Kidney (tissue), 13 donors: ENCODE measurements at regions not wholly inside any gene's neighbourhood (a gene's known extent, or its start where the extent isn't known, plus 50 kb on each side); places are given as distances from the start of the nearest gene placed in this dataset.
"Not testable (repeated sequence)": the region's sequence is repeated elsewhere in the genome, so short reads cannot be mapped to it uniquely, and the experiment has no call there.

ENCODE experiments used
- DNase-seq, 5 donors: peaks; one replicate each; pipeline ENCODE4 v3.0.0-alpha.2; 2013 to 2020
- FAIRE-seq: peaks from 2 replicates; lab custom pipeline; 2012; peaks lifted over from hg19 to GRCh38; lab: Jason Lieb, UNC
- H3K27ac ChIP-seq, 2 donors: one replicate each; pipeline ENCODE4 v1.7.0; 2013; ENCODE audit warnings: low read depth in 2 of 2, low read length in 2 of 2, inconsistent platforms in 1 of 2
- H3K27me3 ChIP-seq: one replicate; pipeline ENCODE4 v1.7.1; 2013; ENCODE audit warnings: low read length, inconsistent platforms; ENCODE audit not compliant: control insufficient read depth, insufficient read depth
- H3K36me3 ChIP-seq, 3 donors: one replicate each; pipeline versions ENCODE4 v1.7.0 to v1.7.1; 2013; ENCODE audit warnings: low read length in 3 of 3, control low read depth in 1 of 3, inconsistent platforms in 1 of 3; ENCODE audit not compliant: insufficient read depth in 3 of 3, control insufficient read depth in 2 of 3
- H3K4me1 ChIP-seq, 3 donors: one replicate each; pipeline versions ENCODE4 v1.7.0 to v1.7.1; 2013; ENCODE audit warnings: low read length in 3 of 3, inconsistent platforms in 1 of 3, low read depth in 1 of 3; ENCODE audit not compliant: control insufficient read depth in 2 of 3, insufficient read depth in 2 of 3
- H3K4me3 ChIP-seq, 3 donors: one replicate each; pipeline versions ENCODE4 v1.7.0 to v1.8.1; 2013; ENCODE audit warnings: low read length in 3 of 3, control low read depth in 1 of 3, inconsistent platforms in 1 of 3
- H3K9ac ChIP-seq, 3 donors: one replicate each; pipeline versions ENCODE4 v1.7.0 to v1.7.1; 2013; ENCODE audit warnings: low read length in 3 of 3, control low read depth in 1 of 3, inconsistent platforms in 1 of 3
- H3K9me3 ChIP-seq, 3 donors: one replicate each; pipeline versions ENCODE4 v1.7.0 to v1.7.1; 2013; ENCODE audit warnings: low read length in 3 of 3, control low read depth in 1 of 3, inconsistent platforms in 1 of 3; ENCODE audit not compliant: control insufficient read depth in 2 of 3, insufficient read depth in 1 of 3
- intact Hi-C: fragments of 100-400 bp; cut with DNase I; formaldehyde crosslinking; loops from one replicate; pipeline ENCODE4 v1.11.1; 2022
- TF ChIP-seq, protein P1 (sequence below): IDR thresholded peaks from 3 replicates; pipeline ENCODE4 v1.5.1; 2012; ENCODE audit warnings: mild to moderate bottlenecking, moderate library complexity, borderline replicate concordance; ENCODE audit not compliant: insufficient read depth; ENCODE audit errors: extremely low read depth
- donor health status: control.
- donor health status: control.
- donor health status: control.
- donor health status: control.
- donor health status: control.
- donor health status: DM: yes; HTN: yes; CAD: no.
- donor health status: Normal renal cell carcinoma (clear cell type).

DNA sequence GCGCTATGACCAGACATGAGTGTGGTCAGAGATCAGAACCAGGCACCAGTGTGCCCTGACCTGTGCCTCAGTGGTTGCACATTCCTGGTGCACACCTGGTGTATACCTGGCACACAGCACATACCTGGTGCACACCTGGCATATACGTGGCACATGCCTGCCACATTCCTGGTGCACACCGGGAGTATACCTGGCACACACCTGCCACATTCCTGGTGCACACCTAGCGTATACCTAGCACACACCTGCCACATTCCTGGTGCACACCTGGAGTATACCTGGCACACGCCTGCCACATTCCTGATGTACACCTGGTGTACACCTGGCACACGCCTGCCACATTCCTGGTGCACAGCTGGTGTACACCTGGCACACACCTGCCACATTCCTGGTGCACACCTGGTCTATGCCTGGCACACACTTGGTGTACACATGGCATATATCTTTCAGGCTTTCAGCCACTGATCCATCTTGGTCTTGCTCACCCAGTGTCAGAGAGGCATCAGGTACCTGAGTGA is 61.3 kb upstream of the ADGRL1 start:
- DNase-seq (no peak), FAIRE-seq (no peak)
- H3K9ac ChIP-seq: no peak overlapping the region
- peaks cover 3% of the 10 kb centered on the region for H3K27me3 ChIP-seq
- H3K4me3 ChIP-seq: no peak overlapping the region
- no peaks in the 10 kb centered on the region for H3K36me3 ChIP-seq
- H3K4me1 ChIP-seq: no peaks in the 10 kb centered on the region
- TF ChIP-seq, protein P1, sequence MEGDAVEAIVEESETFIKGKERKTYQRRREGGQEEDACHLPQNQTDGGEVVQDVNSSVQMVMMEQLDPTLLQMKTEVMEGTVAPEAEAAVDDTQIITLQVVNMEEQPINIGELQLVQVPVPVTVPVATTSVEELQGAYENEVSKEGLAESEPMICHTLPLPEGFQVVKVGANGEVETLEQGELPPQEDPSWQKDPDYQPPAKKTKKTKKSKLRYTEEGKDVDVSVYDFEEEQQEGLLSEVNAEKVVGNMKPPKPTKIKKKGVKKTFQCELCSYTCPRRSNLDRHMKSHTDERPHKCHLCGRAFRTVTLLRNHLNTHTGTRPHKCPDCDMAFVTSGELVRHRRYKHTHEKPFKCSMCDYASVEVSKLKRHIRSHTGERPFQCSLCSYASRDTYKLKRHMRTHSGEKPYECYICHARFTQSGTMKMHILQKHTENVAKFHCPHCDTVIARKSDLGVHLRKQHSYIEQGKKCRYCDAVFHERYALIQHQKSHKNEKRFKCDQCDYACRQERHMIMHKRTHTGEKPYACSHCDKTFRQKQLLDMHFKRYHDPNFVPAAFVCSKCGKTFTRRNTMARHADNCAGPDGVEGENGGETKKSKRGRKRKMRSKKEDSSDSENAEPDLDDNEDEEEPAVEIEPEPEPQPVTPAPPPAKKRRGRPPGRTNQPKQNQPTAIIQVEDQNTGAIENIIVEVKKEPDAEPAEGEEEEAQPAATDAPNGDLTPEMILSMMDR: no peak
- H3K27ac ChIP-seq: no peak overlapping the region
- no peaks in the 10 kb centered on the region for H3K9me3 ChIP-seq
- intact Hi-C loops: no loop called here

DNA sequence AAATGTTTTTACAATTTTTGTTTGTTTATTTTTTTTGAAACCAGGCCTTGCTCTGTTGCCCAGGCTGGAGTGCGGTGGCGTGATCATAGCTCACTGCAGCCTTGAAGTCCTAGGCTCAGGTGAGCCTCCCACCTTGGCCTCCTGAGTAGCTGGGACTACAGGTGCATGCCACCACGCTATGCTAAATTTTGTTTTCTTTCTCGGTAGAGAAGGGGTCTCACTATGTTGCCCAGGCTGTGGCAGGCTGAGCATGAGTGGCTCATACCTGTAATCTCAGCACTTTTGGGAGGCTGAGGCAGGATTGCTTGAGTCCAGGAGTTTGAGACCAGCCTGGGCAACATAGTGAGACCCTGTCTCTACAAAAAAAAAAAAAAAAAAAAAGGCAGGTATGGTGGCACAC is 60.2 kb upstream of the ADGRL1 start:
- H3K4me1 ChIP-seq, H3K27ac ChIP-seq, intact Hi-C loops, DNase-seq, H3K27me3 ChIP-seq, H3K36me3 ChIP-seq, H3K9ac ChIP-seq, H3K9me3 ChIP-seq, H3K4me3 ChIP-seq, FAIRE-seq: not testable (repeated sequence)

DNA sequence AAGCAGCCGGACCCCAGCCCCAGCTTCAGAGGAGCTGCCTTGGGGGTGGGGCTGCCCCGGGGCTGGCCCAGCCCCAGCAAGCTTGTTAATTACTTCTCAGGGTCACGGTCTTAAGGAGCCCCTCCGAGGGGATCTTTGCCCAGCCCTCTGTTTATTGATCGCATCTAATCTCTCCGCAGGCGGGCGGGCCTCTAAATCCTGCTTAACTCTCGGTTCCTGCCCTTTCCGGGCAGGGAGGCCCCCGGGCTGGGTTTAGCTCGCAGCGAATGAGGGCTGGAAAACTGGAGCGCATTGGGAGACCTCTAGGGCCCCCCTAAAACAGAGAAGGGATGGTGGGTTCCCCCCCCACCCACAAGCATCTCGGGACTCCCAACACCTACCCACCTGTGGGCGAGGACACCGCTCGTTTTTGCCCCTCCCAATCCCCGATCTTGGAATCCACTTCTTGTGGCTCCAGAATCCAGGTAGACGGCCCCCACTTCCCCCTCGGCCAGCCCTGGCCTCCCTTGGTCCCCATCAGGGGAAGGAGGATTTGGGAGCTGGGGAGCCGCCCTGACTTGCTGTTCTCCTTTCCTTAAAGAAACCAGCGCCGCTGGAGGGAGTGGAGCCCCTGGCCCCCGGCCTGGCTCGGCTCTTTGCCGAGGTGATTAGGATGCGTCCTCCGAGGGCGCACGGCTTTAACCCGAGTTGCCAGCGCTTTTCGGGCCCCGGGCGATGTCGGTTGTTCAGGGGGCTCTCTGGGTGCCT is 59.5 kb upstream of the ADGRL1 start:
- Histone ChIP-seq H3K27me3 (peaks cover 3% of the 10 kb centered on the region), H3K4me3 (no peak overlapping the region), H3K4me1 (no peaks in the 10 kb centered on the region), H3K9me3 (no peaks in the 10 kb centered on the region), H3K27ac (no peak overlapping the region), H3K9ac (no peak overlapping the region), H3K36me3 (no peaks in the 10 kb centered on the region)
- FAIRE-seq (no peak), DNase-seq (peak in 1 of 5 donors; percentile 36)
- TF ChIP-seq, protein P1: no peak
- intact Hi-C loops: no loop called here

DNA sequence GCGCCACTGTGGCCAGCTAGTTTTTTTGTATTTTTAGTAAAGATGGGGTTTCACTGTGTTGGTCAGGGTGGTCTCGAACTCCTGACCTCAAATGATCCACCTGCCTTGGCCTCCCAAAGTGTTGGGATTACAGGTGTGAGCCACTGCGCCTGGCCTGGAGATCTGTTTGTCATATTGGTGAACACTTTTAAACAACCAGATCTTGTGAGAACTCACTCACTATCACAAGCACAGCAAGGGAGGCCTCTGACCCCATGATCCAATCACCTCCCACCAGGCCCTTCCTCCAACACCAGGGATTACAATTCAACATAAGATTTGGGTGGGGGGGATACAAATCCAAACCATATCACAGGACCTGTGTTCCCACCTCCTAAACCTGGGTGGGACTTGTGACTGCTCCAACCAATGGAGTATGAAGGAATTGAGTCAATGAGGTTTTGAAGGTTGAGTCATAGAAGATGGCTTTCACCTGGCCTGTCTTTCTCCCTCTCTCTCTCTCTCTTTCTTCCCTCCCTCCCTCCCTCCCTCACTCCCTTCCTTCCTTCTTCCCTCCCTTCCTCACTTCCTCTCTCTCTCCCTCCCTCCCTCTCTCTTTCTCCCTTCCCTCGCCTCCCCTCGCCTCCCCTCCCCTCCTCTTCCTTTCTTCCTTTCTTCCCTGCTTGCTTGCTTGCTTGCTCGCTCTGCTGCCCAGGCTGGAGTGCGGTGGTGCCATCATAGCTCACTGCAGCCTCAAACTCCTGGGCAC is 50.1 kb upstream of the ADGRL1 start:
- intact Hi-C loops, H3K9me3 ChIP-seq, H3K36me3 ChIP-seq, H3K27ac ChIP-seq, H3K27me3 ChIP-seq, H3K9ac ChIP-seq, H3K4me3 ChIP-seq, H3K4me1 ChIP-seq, FAIRE-seq: not testable (repeated sequence)
- DNase-seq: peak in 1 of 5 donors; percentile 50
